C1 segment of cervical spinal cord (tissue), 14 donors: ENCODE measurements at regions not wholly inside any gene's neighbourhood (a gene's known extent, or its start where the extent isn't known, plus 50 kb on each side); places are given as distances from the start of the nearest gene placed in this dataset.
"Not testable (repeated sequence)": the region's sequence is repeated elsewhere in the genome, so short reads cannot be mapped to it uniquely, and the experiment has no call there.

ENCODE experiments used
- DNase-seq, 14 donors: peaks; one replicate each; lab custom pipeline; 2025; lab: John Stamatoyannopoulos, UW

- no peak for DNase-seq
Observed at GRCh38 chr6:27742833-27743573, 169.2 kb downstream of the OR2B2 start.

- DNase-seq = not testable (repeated sequence)
Observed at GRCh38 chr6:27739902-27740301, 172.3 kb downstream of the OR2B2 start.

GRCh38 chr6:27736686-27737085, 175.5 kb downstream of the OR2B2 start:
- no peak for DNase-seq

- DNase-seq = no peak
Observed at GRCh38 chr6:27728442-27728841, 183.8 kb downstream of the OR2B2 start.

- DNase-seq = no peak
Observed at GRCh38 chr6:27726619-27727023, 185.6 kb downstream of the OR2B2 start.

GRCh38 chr6:27720607-27721580, 191.3 kb downstream of the OR2B2 start:
- DNase-seq = no peak

- DNase-seq = not testable (repeated sequence)
Observed at GRCh38 chr6:27719039-27719438, 193.2 kb downstream of the OR2B2 start.

GRCh38 chr6:27706431-27706830, 205.8 kb downstream of the OR2B2 start:
- DNase-seq = no peak

- no peak for DNase-seq
Observed at GRCh38 chr6:27700337-27700736, 211.9 kb downstream of the OR2B2 start.

GRCh38 chr6:27694547-27694874, 217.7 kb downstream of the OR2B2 start:
- DNase-seq = no peak

GRCh38 chr6:27693766-27694546, 218.2 kb downstream of the OR2B2 start:
- DNase-seq = peak in 2 of 14 donors; percentile 29 to 73

- DNase-seq = not testable (repeated sequence)
Observed at GRCh38 chr6:27692133-27692532, 219.2 kb upstream of the ZNF184 start.

GRCh38 chr6:27688014-27688586, 215.2 kb upstream of the ZNF184 start:
- DNase-seq = peak in 13 of 14 donors; percentile 8 to 89 (median 51)

GRCh38 chr6:27687154-27688013, 214.5 kb upstream of the ZNF184 start:
- peak; percentile 11 to 83 (median 54) for DNase-seq

GRCh38 chr6:27685279-27685678, 212.4 kb upstream of the ZNF184 start:
- DNase-seq = no peak

- DNase-seq = peak in 1 of 14 donors; percentile 16
Observed at GRCh38 chr6:27684264-27685211, 211.6 kb upstream of the ZNF184 start.

GRCh38 chr6:27679964-27680694, 207.2 kb upstream of the ZNF184 start:
- DNase-seq = no peak

GRCh38 chr6:27679308-27679963, 206.5 kb upstream of the ZNF184 start:
- no peak for DNase-seq
